Ascending aorta (tissue), 2 donors: ENCODE measurements at regions not wholly inside any gene's neighbourhood (a gene's known extent, or its start where the extent isn't known, plus 50 kb on each side); places are given as distances from the start of the nearest gene placed in this dataset.

Experiments used
- DNase-seq, 2 donors: peaks; one replicate each; pipeline ENCODE4 v3.0.0-alpha.2; 2019; ENCODE audit warnings: low spot score in 2 of 2
- H3K27ac ChIP-seq, 2 donors: fragments of 200-600 bp; sonication (generic); one replicate each; pipeline ENCODE4 v1.5.1; 2016 to 2017; ENCODE audit warnings: mild to moderate bottlenecking in 1 of 2
- H3K27me3 ChIP-seq: fragments of 200-600 bp; sonication (generic); one replicate; pipeline ENCODE4 v1.5.1; 2017
- H3K36me3 ChIP-seq, 2 donors: fragments of 200-600 bp; sonication (generic); one replicate each; pipeline ENCODE4 v1.5.1; 2016
- H3K4me1 ChIP-seq, 2 donors: fragments of 200-600 bp; sonication (generic); one replicate each; pipeline ENCODE4 v1.5.1; 2016 to 2017; ENCODE audit warnings: mild to moderate bottlenecking in 1 of 2
- H3K4me3 ChIP-seq, 2 donors: fragments of 200-600 bp; sonication (generic); one replicate each; pipeline ENCODE4 v1.5.1; 2016 to 2017; ENCODE audit warnings: mild to moderate bottlenecking in 1 of 2
- H3K9me3 ChIP-seq, 2 donors: fragments of 200-600 bp; sonication (generic); one replicate each; pipeline ENCODE4 v1.5.1; 2016
- intact Hi-C: fragments of 100-400 bp; cut with DNase I; formaldehyde crosslinking; loops from one replicate; pipeline ENCODE4 v1.15.1; 2023
- TF ChIP-seq, protein P1 (sequence below), 3 experiments: fragments of 200-600 bp in 2 of 3; fragments of 450-650 bp in 1 of 3; sonication (generic) in 2 of 3; IDR thresholded peaks; one replicate each; pipeline ENCODE4 v1.5.1; 2016 to 2019; ENCODE audit warnings: antibody characterized with exemption in 3 of 3, mild to moderate bottlenecking in 1 of 3, moderate library complexity in 1 of 3

DNA sequence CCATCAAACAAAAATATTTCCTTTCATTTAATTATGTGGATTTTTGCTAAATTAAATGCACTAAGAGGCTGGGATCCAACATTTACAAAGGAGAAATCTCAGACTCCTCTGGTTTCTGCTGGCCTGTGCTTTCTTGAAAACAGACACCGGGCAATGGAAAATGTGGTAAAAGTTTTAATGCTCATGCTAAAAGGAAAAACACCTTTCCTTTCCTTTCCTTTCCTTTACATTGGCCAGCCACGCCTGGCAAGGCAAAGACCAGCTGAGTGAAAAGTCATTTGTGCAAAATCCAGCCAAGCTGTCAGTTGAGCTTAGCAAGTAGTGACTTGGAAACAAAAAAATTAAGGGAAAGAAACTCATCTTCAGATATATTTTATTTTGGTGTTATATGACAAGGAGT, 240.3 kb downstream of the LACC1 start:
- Histone ChIP-seq H3K27me3 (no peaks in the 10 kb centered on the region), H3K36me3 (no peaks in the 10 kb centered on the region), H3K4me3 (no peak overlapping the region), H3K27ac (peak overlapping the region; percentile 29 to 61), H3K4me1 (peaks cover 2 to 26% of the 10 kb centered on the region in 2 donors), H3K9me3 (no peaks in the 10 kb centered on the region)
- TF ChIP-seq, protein P1, sequence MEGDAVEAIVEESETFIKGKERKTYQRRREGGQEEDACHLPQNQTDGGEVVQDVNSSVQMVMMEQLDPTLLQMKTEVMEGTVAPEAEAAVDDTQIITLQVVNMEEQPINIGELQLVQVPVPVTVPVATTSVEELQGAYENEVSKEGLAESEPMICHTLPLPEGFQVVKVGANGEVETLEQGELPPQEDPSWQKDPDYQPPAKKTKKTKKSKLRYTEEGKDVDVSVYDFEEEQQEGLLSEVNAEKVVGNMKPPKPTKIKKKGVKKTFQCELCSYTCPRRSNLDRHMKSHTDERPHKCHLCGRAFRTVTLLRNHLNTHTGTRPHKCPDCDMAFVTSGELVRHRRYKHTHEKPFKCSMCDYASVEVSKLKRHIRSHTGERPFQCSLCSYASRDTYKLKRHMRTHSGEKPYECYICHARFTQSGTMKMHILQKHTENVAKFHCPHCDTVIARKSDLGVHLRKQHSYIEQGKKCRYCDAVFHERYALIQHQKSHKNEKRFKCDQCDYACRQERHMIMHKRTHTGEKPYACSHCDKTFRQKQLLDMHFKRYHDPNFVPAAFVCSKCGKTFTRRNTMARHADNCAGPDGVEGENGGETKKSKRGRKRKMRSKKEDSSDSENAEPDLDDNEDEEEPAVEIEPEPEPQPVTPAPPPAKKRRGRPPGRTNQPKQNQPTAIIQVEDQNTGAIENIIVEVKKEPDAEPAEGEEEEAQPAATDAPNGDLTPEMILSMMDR (IDR thresholded peaks at IDR 0.05): no peak
- no peak for DNase-seq
- intact Hi-C loops: no loop called here

DNA sequence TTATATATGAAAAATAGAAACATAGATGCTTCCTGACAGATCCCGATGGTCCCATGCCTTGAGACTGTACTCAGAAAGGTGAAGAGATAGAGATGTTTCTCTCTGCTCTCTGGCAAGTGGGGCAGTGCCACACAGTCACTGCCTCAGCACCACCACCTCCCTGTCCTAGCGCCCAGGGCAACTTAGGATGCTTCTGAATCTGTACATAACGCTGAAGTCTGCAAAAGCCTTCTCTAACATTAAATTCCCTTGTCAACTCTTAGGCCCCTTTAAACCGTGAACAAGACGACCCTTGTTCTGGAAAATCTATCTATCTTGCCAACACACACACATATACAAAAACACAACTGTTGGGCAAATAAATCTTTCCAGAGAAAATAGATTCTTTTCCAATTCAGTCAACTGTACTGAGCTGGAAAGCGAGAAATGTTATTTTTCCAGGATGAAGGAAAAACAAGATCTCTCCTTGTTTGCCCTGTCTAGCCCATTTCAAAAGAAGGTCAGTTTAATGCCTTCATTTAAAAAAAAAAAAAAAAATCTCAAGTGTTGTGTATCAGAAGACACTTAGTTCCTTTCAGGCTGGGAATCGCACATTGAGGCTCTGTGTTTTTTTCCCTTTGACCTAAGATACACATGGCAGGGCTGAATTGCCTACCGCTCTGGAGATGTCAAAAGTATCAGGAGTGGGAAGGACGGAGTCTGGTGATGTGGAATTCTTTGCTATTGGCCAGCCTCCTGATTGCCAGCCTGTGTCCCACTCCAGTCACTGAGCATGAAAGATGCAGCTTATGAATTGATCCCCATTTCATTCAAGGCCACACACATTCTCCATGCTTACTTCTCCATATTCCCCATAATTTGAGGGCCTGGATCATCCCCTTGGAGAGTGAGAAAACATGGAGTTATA, 241.4 kb downstream of the LACC1 start:
- H3K4me3 ChIP-seq: no peak overlapping the region
- TF ChIP-seq, protein P1 (IDR thresholded peaks at IDR 0.05): no peak
- H3K27ac ChIP-seq: peak overlapping the region; percentile 54 to 66
- H3K27me3 ChIP-seq: no peaks in the 10 kb centered on the region
- peaks cover 2 to 26% of the 10 kb centered on the region in 2 donors for H3K4me1 ChIP-seq
- DNase-seq: no peak
- H3K36me3 ChIP-seq: no peaks in the 10 kb centered on the region
- intact Hi-C loops: no loop called here
- H3K9me3 ChIP-seq: no peaks in the 10 kb centered on the region

DNA sequence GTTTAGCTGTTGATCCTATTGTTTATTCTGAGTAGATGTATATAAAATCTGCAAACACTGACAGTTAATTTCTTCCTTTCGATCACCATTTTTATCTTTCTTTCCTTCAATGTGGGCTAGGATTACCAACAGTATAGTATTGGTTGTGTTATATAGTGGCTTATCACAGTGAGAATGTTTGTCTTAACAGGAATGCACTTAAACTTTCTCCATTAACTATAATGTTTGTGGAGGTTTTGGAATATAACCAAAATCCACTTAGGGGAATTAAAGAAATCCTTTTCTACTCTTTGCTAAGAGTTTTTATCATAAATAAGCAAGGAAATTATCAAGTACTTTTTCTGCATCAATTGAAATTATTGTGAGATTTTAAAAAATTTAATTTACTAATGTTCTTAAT, 244.6 kb downstream of the LACC1 start:
- no peak for DNase-seq
- H3K4me3 ChIP-seq: no peak overlapping the region

DNA sequence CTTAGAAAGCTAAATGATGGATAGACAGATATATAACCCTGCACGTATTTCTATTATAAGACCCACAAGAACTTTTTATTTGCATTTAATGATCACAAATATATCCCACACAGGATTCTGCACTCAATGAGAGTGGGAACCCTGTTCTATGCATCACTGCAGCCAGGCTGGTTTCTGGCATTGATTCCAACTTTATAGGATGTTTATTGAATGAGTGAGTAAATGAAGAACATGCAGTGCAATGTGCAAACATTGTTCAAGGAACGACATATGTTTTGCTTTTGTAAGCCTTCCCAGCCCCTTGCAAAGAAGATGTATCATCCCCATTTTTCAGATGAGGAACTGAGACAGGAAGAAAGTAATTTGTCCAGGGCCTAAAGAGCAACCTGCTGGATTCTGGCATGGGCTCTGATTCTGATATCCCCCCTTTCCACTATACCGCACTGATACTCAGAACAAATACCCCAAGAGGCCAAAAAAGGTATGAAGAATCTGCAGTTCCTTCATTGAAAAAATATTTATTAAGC, 246.3 kb downstream of the LACC1 start:
- intact Hi-C loops: no loop called here
- H3K9me3 ChIP-seq: no peaks in the 10 kb centered on the region
- DNase-seq: no peak
- no peak overlapping the region for H3K27ac ChIP-seq
- H3K27me3 ChIP-seq: no peaks in the 10 kb centered on the region
- TF ChIP-seq, protein P1 (IDR thresholded peaks at IDR 0.05): no peak
- H3K4me1 ChIP-seq: peaks cover 3 to 10% of the 10 kb centered on the region in 2 donors
- H3K36me3 ChIP-seq: no peaks in the 10 kb centered on the region
- H3K4me3 ChIP-seq: no peak overlapping the region

More for the DNA sequence above, 244.6 kb downstream of the LACC1 start:
- H3K4me1 ChIP-seq: peaks cover 5 to 14% of the 10 kb centered on the region in 2 donors
- H3K27ac ChIP-seq: no peak overlapping the region
- intact Hi-C loops: no loop called here
- TF ChIP-seq, protein P1 (IDR thresholded peaks at IDR 0.05): no peak
- H3K9me3 ChIP-seq: no peaks in the 10 kb centered on the region
- H3K27me3 ChIP-seq: no peaks in the 10 kb centered on the region
- H3K36me3 ChIP-seq: no peaks in the 10 kb centered on the region

DNA sequence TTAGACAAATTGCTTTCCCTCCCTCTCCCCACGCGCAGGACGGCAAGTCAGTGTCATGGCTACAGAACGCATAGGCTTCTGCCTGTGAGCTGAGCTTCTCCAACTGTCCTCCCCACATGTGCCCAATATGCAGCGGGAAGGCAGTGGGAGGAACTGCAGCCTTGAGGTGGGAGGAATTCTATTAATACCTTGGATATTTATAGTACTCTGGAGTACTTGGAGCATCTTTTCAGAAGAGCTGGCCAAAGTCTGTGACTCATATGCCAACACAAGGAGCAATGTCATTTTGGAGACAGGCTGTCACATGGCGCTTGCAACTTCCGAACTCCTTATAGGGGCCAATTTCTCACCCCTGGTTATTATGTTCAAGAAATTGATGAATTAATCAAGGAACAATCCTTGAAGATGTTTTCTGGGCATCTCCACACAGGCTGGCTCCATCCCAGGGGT, 245.0 kb upstream of the SERP2 start:
- H3K36me3 ChIP-seq: no peaks in the 10 kb centered on the region
- H3K27me3 ChIP-seq: no peaks in the 10 kb centered on the region
- TF ChIP-seq, protein P1 (IDR thresholded peaks at IDR 0.05): peak in 1 of 3 experiments; percentile 15
- H3K4me1 ChIP-seq: peaks cover 3 to 15% of the 10 kb centered on the region in 2 donors
- H3K27ac ChIP-seq: no peak overlapping the region
- intact Hi-C loops: loop anchor here (2.0 kb wide), 1 partner anchor 14 kb away; no protein-coding TSS in a partner anchor
- no peaks in the 10 kb centered on the region for H3K9me3 ChIP-seq
- peak overlapping the region in 1 of 2 donors; percentile 11 for H3K4me3 ChIP-seq
- peak in 1 of 2 donors; percentile 68 for DNase-seq
